ENCODE measurements at regions not wholly inside any gene's neighbourhood (a gene's known extent, or its start where the extent isn't known, plus 50 kb on each side); places are given as distances from the start of the nearest gene placed in this dataset.

- TF ChIP-seq CTCF (IDR thresholded peaks at IDR 0.05 in 4 of 5, conservative IDR thresholded peaks at IDR 0.05 in 1 of 5) = no peak
- TF ChIP-seq POLR2A (IDR thresholded peaks at IDR 0.05) = no peak
Measured at GRCh38 chr3:76047368-76047767, 262.0 kb upstream of the ZNF717 start.
